ENCODE measurements at regions not wholly inside any gene's neighbourhood (a gene's known extent, or its start where the extent isn't known, plus 50 kb on each side); places are given as distances from the start of the nearest gene placed in this dataset.

- TF ChIP-seq ZNF462 (CRISPR knock-in tag; IDR thresholded peaks at IDR 0.05) (no peak), ETS1 (IDR thresholded peaks at IDR 0.05) (no peak), STAT1 (IDR thresholded peaks at IDR 0.05; ENCODE audit: unreplicated experiment) (no peak), CREB1 (CRISPR knock-in tag; IDR thresholded peaks at IDR 0.05; ENCODE audit: low read depth) (no peak)
These were observed 161.7 kb upstream of the RTL1 start (continued) for GRCh38 chr14:101065246-101065645.

- no peaks in the 10 kb centered on the region for H3K36me3 ChIP-seq (ENCODE audit: insufficient read depth)
- Mint-ChIP-seq H3K27ac (no peak overlapping the region), H3K9me3 (peaks cover 14% of the 10 kb centered on the region; the same call in 2 of the 3 replicates), H3K27me3 (ENCODE audit: insufficient read depth, low read depth, poor library complexity) (peaks cover 11% of the 10 kb centered on the region), H3K36me3 (ENCODE audit: low read depth) (peaks cover 5% of the 10 kb centered on the region; the same call in 1 of the 3 replicates), H3K4me1 (no peaks in the 10 kb centered on the region), H3K4me3 (no peak overlapping the region)
- H3F3A ChIP-seq (replicated peaks; ENCODE audit: low read depth): no peaks in the 10 kb centered on the region
- no peak overlapping the region for H3K4me2 ChIP-seq
- no peaks in the 10 kb centered on the region for H3K27me3 ChIP-seq (ENCODE audit: insufficient read depth)
- DNase-seq (ENCODE audit: low spot score): no peak
- ATAC-seq: no peak
- no peaks in the 10 kb centered on the region for H3K9me2 ChIP-seq (ENCODE audit: insufficient read depth)
- no peak overlapping the region for H3K4me3 ChIP-seq
- H3K79me2 ChIP-seq (replicated peaks; ENCODE audit: insufficient read depth): no peaks in the 10 kb centered on the region
- no peak overlapping the region for H2AFZ ChIP-seq
- no peak overlapping the region for H3K27ac ChIP-seq (ENCODE audit: low read depth)
- no peaks in the 10 kb centered on the region for H4K20me1 ChIP-seq (replicated peaks; ENCODE audit: insufficient read depth)
- no peaks in the 10 kb centered on the region for H3K4me1 ChIP-seq (ENCODE audit: insufficient read depth)
- TF ChIP-seq ZNF462 (CRISPR knock-in tag; IDR thresholded peaks at IDR 0.05): no peak
These were observed 162.5 kb upstream of the RTL1 start for GRCh38 chr14:101065696-101066694.
